SU-DHL-6 (cell line): ENCODE measurements at regions not wholly inside any gene's neighbourhood (a gene's known extent, or its start where the extent isn't known, plus 50 kb on each side); places are given as distances from the start of the nearest gene placed in this dataset.
"Not testable (repeated sequence)": the region's sequence is repeated elsewhere in the genome, so short reads cannot be mapped to it uniquely, and the experiment has no call there.

Experiments used
- H2AFZ ChIP-seq: fragments of 200-600 bp; sonication (generic); 2 replicates; pipeline ENCODE4 v1.6.1; 2014; ENCODE audit warnings: low read depth, mild to moderate bottlenecking, moderate library complexity, mixed read lengths, antibody characterized with exemption, low read length; ENCODE audit not compliant: severe bottlenecking
- H3F3A ChIP-seq: fragments of 200-600 bp; shearing (Covaris generic); 2 replicates; pipeline ENCODE4 v1.6.0; 2016; ENCODE audit warnings: antibody characterized with exemption, mild to moderate bottlenecking; ENCODE audit not compliant: insufficient read depth
- H3K27ac ChIP-seq: fragments of 200-600 bp; sonication (generic); 2 replicates; pipeline ENCODE4 v1.5.1; 2016; ENCODE audit warnings: low read depth, mild to moderate bottlenecking, low read length, moderate library complexity, mixed read lengths
- H3K27me3 ChIP-seq: fragments of 200-600 bp; sonication (generic), shearing (Covaris generic); 2 replicates; pipeline ENCODE4 v1.6.0; 2014; ENCODE audit warnings: mild to moderate bottlenecking, low read length
- H3K36me3 ChIP-seq: fragments of 200-600 bp; sonication (generic); 2 replicates; pipeline ENCODE4 v1.6.1; 2014; ENCODE audit warnings: mild to moderate bottlenecking, low read length, mixed read lengths
- H3K4me2 ChIP-seq: fragments of 300-600, 200-600 bp; shearing (Covaris generic), sonication (generic); 2 replicates; pipeline ENCODE4 v1.6.0; 2014; ENCODE audit warnings: low read length, low read depth, mild to moderate bottlenecking; ENCODE audit not compliant: poor library complexity, severe bottlenecking
- H3K4me3 ChIP-seq: fragments of 200-600 bp; sonication (generic); 2 replicates; pipeline ENCODE4 v1.5.1; 2014; ENCODE audit warnings: antibody characterized with exemption, low read length, mild to moderate bottlenecking, mixed read lengths; ENCODE audit not compliant: insufficient read depth, poor library complexity, severe bottlenecking
- H3K79me2 ChIP-seq: fragments of 200-600 bp; sonication (generic); 2 replicates; pipeline ENCODE4 v1.6.1; 2014; ENCODE audit warnings: mild to moderate bottlenecking, low read length, moderate library complexity; ENCODE audit not compliant: insufficient read depth
- H3K9ac ChIP-seq: fragments of 200-600 bp; sonication (generic); 2 replicates; pipeline ENCODE4 v1.7.0; 2014; ENCODE audit warnings: mild to moderate bottlenecking, low read length
- H3K9me2 ChIP-seq: fragments of 200-600 bp; sonication (generic); replicated peaks from 2 replicates; pipeline ENCODE4 v1.6.1; 2014; ENCODE audit warnings: low read length; ENCODE audit not compliant: insufficient read depth
- H3K9me3 ChIP-seq: fragments of 200-600 bp; sonication (generic); 2 replicates; pipeline ENCODE4 v1.6.1; 2014; ENCODE audit warnings: low read length, mixed read lengths; ENCODE audit not compliant: insufficient read depth
- H4K20me1 ChIP-seq: fragments of 200-600 bp; sonication (generic); 2 replicates; pipeline ENCODE4 v1.6.1; 2014; ENCODE audit warnings: low read depth, mild to moderate bottlenecking, antibody characterized with exemption, low read length, moderate library complexity, mixed read lengths
- CTCF ChIP-seq: fragments of 200-600 bp; sonication (generic); IDR thresholded peaks from one replicate; pipeline ENCODE4 v1.5.1; 2017; ENCODE audit warnings: antibody characterized with exemption, mild to moderate bottlenecking, low read length, moderate library complexity; ENCODE audit not compliant: insufficient read depth, poor library complexity, severe bottlenecking
- EZH2phosphoT487 ChIP-seq: fragments of 200-600 bp; sonication (generic), shearing (Covaris generic); conservative IDR thresholded peaks from 2 replicates; pipeline ENCODE4 v1.6.1; 2018; ENCODE audit warnings: mild to moderate bottlenecking, antibody characterized with exemption, low read length, moderate library complexity, mixed read lengths

- H3K79me2 ChIP-seq: no peaks in the 10 kb centered on the region
Observed at GRCh38 chr21:16218682-16219343, 489.0 kb downstream of the USP25 start.

GRCh38 chr21:16224756-16225155 lies 495.0 kb downstream of the USP25 start:
- H3K36me3 ChIP-seq, H3K79me2 ChIP-seq, H3K27ac ChIP-seq, H3F3A ChIP-seq, H3K4me2 ChIP-seq, H3K9me2 ChIP-seq, H3K27me3 ChIP-seq, H2AFZ ChIP-seq, H3K9me3 ChIP-seq, H3K4me3 ChIP-seq, H4K20me1 ChIP-seq, H3K9ac ChIP-seq: not testable (repeated sequence)

More at GRCh38 chr21:16218682-16219343, 489.0 kb downstream of the USP25 start:
- H4K20me1 ChIP-seq: no peaks in the 10 kb centered on the region
- H3K9me2 ChIP-seq: no peaks in the 10 kb centered on the region
- H3K9me3 ChIP-seq: no peaks in the 10 kb centered on the region
- TF ChIP-seq EZH2phosphoT487: no peak
- no peak for TF ChIP-seq CTCF
- no peaks in the 10 kb centered on the region for H3K27me3 ChIP-seq
- no peak overlapping the region for H2AFZ ChIP-seq
- H3K9ac ChIP-seq: no peak overlapping the region
- no peak overlapping the region for H3K27ac ChIP-seq
- H3F3A ChIP-seq: no peaks in the 10 kb centered on the region
- no peak overlapping the region for H3K4me3 ChIP-seq
- H3K4me2 ChIP-seq: no peak overlapping the region
- no peaks in the 10 kb centered on the region for H3K36me3 ChIP-seq

GRCh38 chr21:16239659-16240265 lies 510.0 kb downstream of the USP25 start:
- Histone ChIP-seq H2AFZ (no peak overlapping the region), H3K4me2 (no peak overlapping the region), H3K79me2 (no peaks in the 10 kb centered on the region), H3K9ac (no peak overlapping the region), H3K36me3 (no peaks in the 10 kb centered on the region), H3K9me2 (no peaks in the 10 kb centered on the region), H3K27me3 (no peaks in the 10 kb centered on the region), H3K27ac (no peak overlapping the region), H3F3A (no peaks in the 10 kb centered on the region), H3K4me3 (no peak overlapping the region), H4K20me1 (no peaks in the 10 kb centered on the region), H3K9me3 (no peaks in the 10 kb centered on the region)
- TF ChIP-seq EZH2phosphoT487 (no peak), CTCF (no peak)

- H4K20me1 ChIP-seq: no peaks in the 10 kb centered on the region
- H3K9ac ChIP-seq: no peak overlapping the region
- no peak overlapping the region for H3K4me3 ChIP-seq
- H3K27ac ChIP-seq: no peak overlapping the region
- H3K9me2 ChIP-seq: no peaks in the 10 kb centered on the region
- H3K27me3 ChIP-seq: no peaks in the 10 kb centered on the region
- no peaks in the 10 kb centered on the region for H3K79me2 ChIP-seq
- no peaks in the 10 kb centered on the region for H3F3A ChIP-seq
- TF ChIP-seq CTCF: no peak
- TF ChIP-seq EZH2phosphoT487: no peak
- no peak overlapping the region for H2AFZ ChIP-seq
- no peaks in the 10 kb centered on the region for H3K36me3 ChIP-seq
- H3K9me3 ChIP-seq: no peaks in the 10 kb centered on the region
- no peak overlapping the region for H3K4me2 ChIP-seq
Observed at GRCh38 chr21:16241016-16241415, 511.2 kb downstream of the USP25 start.
